Naive thymus-derived CD4-positive, alpha-beta T cell (primary cell): ENCODE measurements at regions not wholly inside any gene's neighbourhood (a gene's known extent, or its start where the extent isn't known, plus 50 kb on each side); places are given as distances from the start of the nearest gene placed in this dataset.

ENCODE experiments used
- ATAC-seq: fragments of 150-1000 bp; cut with Tn5 transposase; 2 replicates; pipeline ENCODE4 v1.10.0; 2021; ENCODE audit warnings: mild to moderate bottlenecking, moderate library complexity
- CTCF ChIA-PET: fragments of 350-600 bp; sonication (Branson Sonifier 250); formaldehyde crosslinking; loops from one replicate; lab custom pipeline; 2021; ENCODE audit warnings: antibody characterized with exemption; lab: Charles Lee
- POLR2A ChIA-PET: fragments of 350-600 bp; sonication (Branson Sonifier 250); formaldehyde crosslinking; loops from one replicate; lab custom pipeline; 2021; ENCODE audit warnings: antibody characterized with exemption, inconsistent platforms; lab: Charles Lee
- DNase-seq, 9 donors: peaks; one replicate each; pipeline versions ENCODE4 v3.0.0 to v3.0.0-alpha.2; 2020 to 2022; ENCODE audit warnings: mixed read lengths in 1 of 9
- H3K27ac ChIP-seq: one replicate; pipeline ENCODE4 v1.7.0; 2013; ENCODE audit warnings: mild to moderate bottlenecking, low read depth, low read length, moderate library complexity
- H3K27me3 ChIP-seq, 2 donors: one replicate each; pipeline ENCODE4 v1.7.0; 2013; ENCODE audit warnings: low read length in 2 of 2, mild to moderate bottlenecking in 2 of 2, moderate library complexity in 2 of 2; ENCODE audit not compliant: control insufficient read depth in 2 of 2, insufficient read depth in 2 of 2
- H3K36me3 ChIP-seq, 3 experiments: 1 replicate in 2 of 3; 2 replicates in 1 of 3; pipeline ENCODE4 v1.7.0; 2013; ENCODE audit warnings: low read length in 3 of 3, mild to moderate bottlenecking in 3 of 3, moderate library complexity in 1 of 3; ENCODE audit not compliant: insufficient read depth in 3 of 3, control insufficient read depth in 2 of 3
- H3K4me1 ChIP-seq, 2 donors: one replicate each; pipeline ENCODE4 v1.7.0; 2013; ENCODE audit warnings: low read length in 2 of 2, mild to moderate bottlenecking in 2 of 2, moderate library complexity in 1 of 2; ENCODE audit not compliant: control insufficient read depth in 2 of 2, insufficient read depth in 2 of 2
- H3K4me3 ChIP-seq: 2 replicates; pipeline ENCODE4 v1.7.0; 2013; ENCODE audit warnings: mild to moderate bottlenecking, low read length
- H3K9me3 ChIP-seq, 3 experiments: 1 replicate in 2 of 3; 2 replicates in 1 of 3; pipeline ENCODE4 v1.7.0; 2013; ENCODE audit warnings: low read length in 3 of 3; ENCODE audit not compliant: control insufficient read depth in 2 of 3
- H3K27ac Mint-ChIP-seq, 9 donors: one replicate each; pipeline ENCODE4 v1.8.0; 2020 to 2022; ENCODE audit warnings: mixed read lengths in 9 of 9, mild to moderate bottlenecking in 8 of 9, moderate library complexity in 5 of 9, inconsistent platforms in 2 of 9
- H3K27me3 Mint-ChIP-seq, 5 donors: one replicate each; pipeline ENCODE4 v1.8.0; 2021 to 2022; ENCODE audit warnings: mixed read lengths in 5 of 5, mild to moderate bottlenecking in 1 of 5
- H3K36me3 Mint-ChIP-seq, 5 donors: one replicate each; pipeline ENCODE4 v1.8.0; 2020 to 2022; ENCODE audit warnings: mixed read lengths in 5 of 5, mild to moderate bottlenecking in 3 of 5, inconsistent platforms in 1 of 5
- H3K4me1 Mint-ChIP-seq, 7 donors: one replicate each; pipeline ENCODE4 v1.8.0; 2020 to 2022; ENCODE audit warnings: mixed read lengths in 7 of 7, mild to moderate bottlenecking in 3 of 7, inconsistent platforms in 1 of 7
- H3K4me3 Mint-ChIP-seq, 10 donors: one replicate each; pipeline ENCODE4 v1.8.0; 2020 to 2022; ENCODE audit warnings: mild to moderate bottlenecking in 10 of 10, mixed read lengths in 10 of 10, moderate library complexity in 6 of 10, inconsistent platforms in 2 of 10
- H3K9me3 Mint-ChIP-seq, 11 donors: one replicate each; pipeline ENCODE4 v1.8.0; 2020 to 2022; ENCODE audit warnings: mixed read lengths in 11 of 11, mild to moderate bottlenecking in 4 of 11, inconsistent platforms in 1 of 11, moderate library complexity in 1 of 11
- intact Hi-C, 2 donors: fragments of 100-400 bp; cut with micrococcal nuclease; formaldehyde crosslinking; loops; one replicate each; pipeline ENCODE4 v1.15.1; 2023

DNA sequence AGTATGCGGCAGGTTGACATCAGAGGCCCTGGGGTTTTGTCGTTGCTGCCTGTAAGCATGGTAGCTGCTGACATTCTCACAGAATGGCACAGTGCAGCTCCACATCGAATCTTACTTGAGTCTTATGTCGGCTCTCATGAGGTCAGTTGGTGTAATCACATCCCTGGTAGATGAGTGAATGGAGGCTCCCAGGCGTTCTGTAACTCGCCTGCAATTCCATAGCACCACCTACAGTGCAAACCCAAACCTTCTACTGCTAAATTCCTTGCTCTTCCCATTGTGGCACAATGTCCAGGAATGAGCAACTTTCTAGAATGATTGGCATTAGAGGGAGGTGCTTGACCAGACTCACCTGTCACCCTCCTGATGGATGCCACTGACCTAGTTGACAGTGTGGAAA is 578.4 kb downstream of the CCDC171 start:
- no peak overlapping the region for H3K27ac ChIP-seq
- ATAC-seq (no peak), DNase-seq (no peak)
- H3K9me3 ChIP-seq: no peaks in the 10 kb centered on the region
- CTCF ChIA-PET: no interaction called here
- no peak overlapping the region for H3K4me3 ChIP-seq
- no peaks in the 10 kb centered on the region for H3K4me1 ChIP-seq
- Mint-ChIP-seq H3K9me3 (peaks cover 0 to 9% (median 0%) of the 10 kb centered on the region in 11 donors), H3K4me1 (peaks cover 0 to 5% (median 0%) of the 10 kb centered on the region in 7 donors), H3K4me3 (no peak overlapping the region), H3K27me3 (peaks cover 0 to 17% (median 0%) of the 10 kb centered on the region in 5 donors), H3K36me3 (peaks cover 0 to 7% (median 0%) of the 10 kb centered on the region in 5 donors), H3K27ac (no peak overlapping the region)
- POLR2A ChIA-PET: no interaction called here
- no peaks in the 10 kb centered on the region for H3K36me3 ChIP-seq
- intact Hi-C loops: no loop called here
- H3K27me3 ChIP-seq: no peaks in the 10 kb centered on the region

DNA sequence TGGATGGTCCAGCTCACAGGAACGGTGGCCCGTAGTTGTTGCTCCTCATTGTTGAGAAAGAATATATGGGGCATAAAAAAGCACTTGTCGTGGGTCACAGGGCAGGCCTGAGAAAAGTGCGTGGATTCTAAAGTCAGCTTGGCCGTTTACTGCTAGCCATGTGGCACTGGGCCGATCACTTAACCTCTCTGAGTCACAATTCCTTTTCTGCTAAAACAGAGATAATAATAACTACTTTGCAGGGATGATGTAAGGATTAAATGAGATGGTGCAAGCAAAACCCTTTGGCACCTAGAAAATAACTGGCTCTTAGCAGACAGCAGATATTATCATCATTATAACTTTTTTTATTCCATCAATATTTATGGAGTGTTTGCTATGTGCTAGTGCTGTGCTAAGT is 579.7 kb downstream of the CCDC171 start:
- Mint-ChIP-seq H3K36me3 (peaks cover 0 to 7% (median 0%) of the 10 kb centered on the region in 5 donors), H3K4me1 (peaks cover 0 to 5% (median 0%) of the 10 kb centered on the region in 7 donors), H3K27ac (no peak overlapping the region), H3K27me3 (peaks cover 0 to 17% (median 0%) of the 10 kb centered on the region in 5 donors), H3K4me3 (no peak overlapping the region), H3K9me3 (peaks cover 0 to 9% (median 0%) of the 10 kb centered on the region in 11 donors)
- ATAC-seq (no peak), DNase-seq (no peak)
- intact Hi-C loops: no loop called here
- ChIA-PET POLR2A (no interaction called here), CTCF (interaction anchor here (0.6 kb wide), 1 partner anchor 330 kb away, joined by 3 read pairs; no protein-coding TSS in a partner anchor)
- H3K27me3 ChIP-seq: no peaks in the 10 kb centered on the region
- H3K36me3 ChIP-seq: no peaks in the 10 kb centered on the region
- H3K27ac ChIP-seq: no peak overlapping the region
- no peaks in the 10 kb centered on the region for H3K9me3 ChIP-seq
- H3K4me1 ChIP-seq: no peaks in the 10 kb centered on the region
- no peak overlapping the region for H3K4me3 ChIP-seq

DNA sequence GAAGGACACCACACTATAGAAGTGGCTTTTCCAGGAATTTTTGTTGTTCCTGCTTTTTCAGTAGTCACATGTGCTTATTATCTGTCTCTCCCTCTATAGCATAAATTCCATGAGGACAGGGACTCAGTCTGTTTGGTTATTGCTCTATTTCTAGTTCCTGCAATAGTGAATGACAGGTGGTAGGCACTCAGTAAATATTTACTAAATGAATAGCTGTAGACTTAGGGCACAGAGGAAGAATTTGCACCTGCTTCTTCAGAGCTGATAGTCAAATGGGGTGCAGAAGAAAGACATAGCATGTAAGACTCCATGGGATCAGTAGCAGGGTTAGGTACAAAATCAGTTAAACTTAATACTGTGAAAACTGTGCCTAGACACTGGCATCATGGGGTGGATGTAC is 580.2 kb downstream of the CCDC171 start:
- H3K27ac ChIP-seq: no peak overlapping the region
- POLR2A ChIA-PET: interaction anchor here (0.6 kb wide), 1 partner anchor 898 kb away, joined by 4 read pairs; no protein-coding TSS in a partner anchor
- H3K4me1 ChIP-seq: no peaks in the 10 kb centered on the region
- Mint-ChIP-seq H3K27ac (no peak overlapping the region), H3K36me3 (peaks cover 0 to 7% (median 0%) of the 10 kb centered on the region in 5 donors), H3K4me1 (peaks cover 0 to 5% (median 0%) of the 10 kb centered on the region in 7 donors), H3K27me3 (peaks cover 0 to 17% (median under 1%) of the 10 kb centered on the region in 5 donors), H3K4me3 (no peak overlapping the region), H3K9me3 (peaks cover 0 to 9% (median 0%) of the 10 kb centered on the region in 11 donors)
- no peak for DNase-seq
- CTCF ChIA-PET: no interaction called here
- H3K36me3 ChIP-seq: no peaks in the 10 kb centered on the region
- ATAC-seq: no peak
- H3K4me3 ChIP-seq: no peak overlapping the region
- no peaks in the 10 kb centered on the region for H3K9me3 ChIP-seq
- intact Hi-C loops: loop anchor here in 1 of 2 donors (1.0 kb wide), 1 partner anchor 296 kb away; no protein-coding TSS in a partner anchor
- no peaks in the 10 kb centered on the region for H3K27me3 ChIP-seq

DNA sequence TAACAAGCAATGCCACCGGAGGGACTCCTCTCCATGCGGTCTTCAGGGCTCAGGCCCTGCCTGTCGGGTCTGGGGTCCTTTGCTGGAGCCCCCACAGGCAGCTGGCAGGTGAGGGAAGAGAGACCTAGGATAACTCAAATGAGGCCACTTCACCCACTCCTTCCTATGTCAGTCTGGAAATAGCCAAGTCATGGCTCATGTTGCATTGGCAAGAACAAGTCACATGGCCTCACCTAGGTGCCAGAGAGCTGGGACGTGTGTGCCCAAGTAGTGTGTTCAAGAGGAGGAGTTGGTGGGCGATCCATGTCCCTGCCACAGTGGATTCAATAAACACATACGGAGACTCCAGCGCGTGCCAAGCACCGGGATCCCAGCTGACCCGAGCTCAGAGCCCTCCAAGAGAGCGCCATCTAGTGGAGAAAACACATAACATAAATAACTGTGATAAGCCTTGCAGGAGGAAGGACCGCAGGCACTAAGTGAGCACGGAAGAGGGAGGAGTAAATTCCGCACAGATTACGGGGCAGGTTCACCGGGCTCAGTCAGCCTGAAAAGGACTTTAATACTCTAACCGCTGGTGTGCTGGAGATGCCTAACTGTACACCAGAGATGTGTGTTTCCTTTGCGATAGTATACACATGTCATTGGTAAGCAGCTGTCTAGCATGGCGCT is 580.8 kb downstream of the CCDC171 start:
- POLR2A ChIA-PET: interaction anchor here (0.6 kb wide), 1 partner anchor 898 kb away, joined by 4 read pairs; no protein-coding TSS in a partner anchor
- peak in 1 of 9 donors; percentile 21 for DNase-seq
- CTCF ChIA-PET: no interaction called here

DNA sequence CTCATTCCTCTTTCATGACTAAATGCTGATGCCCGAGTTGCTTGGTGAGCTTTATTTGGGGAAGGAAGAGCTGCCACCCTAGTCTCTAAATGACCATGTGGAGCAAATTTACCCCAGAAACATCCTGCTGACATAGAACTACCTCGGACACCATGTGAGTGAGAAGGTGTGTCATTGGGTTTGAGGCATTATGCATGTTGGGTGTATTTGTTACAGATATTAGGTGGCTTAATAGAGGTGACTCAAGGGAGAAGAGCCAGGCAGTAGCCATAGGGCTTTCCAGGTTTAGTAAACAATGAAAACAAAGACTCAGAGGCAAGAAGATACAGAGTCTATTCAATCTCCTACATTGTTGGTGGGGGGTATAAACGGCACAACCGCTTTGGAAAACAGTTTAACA is 581.5 kb downstream of the CCDC171 start:
- no peak overlapping the region for H3K27ac Mint-ChIP-seq
- ATAC-seq: no peak
- peaks cover 0 to 4% (median 0%) of the 10 kb centered on the region in 5 donors for H3K36me3 Mint-ChIP-seq
- ChIA-PET CTCF (no interaction called here), POLR2A (no interaction called here)
- Histone ChIP-seq H3K9me3 (no peaks in the 10 kb centered on the region), H3K4me1 (no peaks in the 10 kb centered on the region), H3K36me3 (no peaks in the 10 kb centered on the region), H3K27ac (no peak overlapping the region), H3K4me3 (no peak overlapping the region), H3K27me3 (no peaks in the 10 kb centered on the region)
- peaks cover 0 to 4% (median 0%) of the 10 kb centered on the region in 7 donors for H3K4me1 Mint-ChIP-seq
- intact Hi-C loops: loop anchor here in 1 of 2 donors (1.0 kb wide), 1 partner anchor 261 kb away; no protein-coding TSS in a partner anchor
- no peak for DNase-seq
- no peak overlapping the region for H3K4me3 Mint-ChIP-seq
- peaks cover 0 to 6% (median 0%) of the 10 kb centered on the region in 11 donors for H3K9me3 Mint-ChIP-seq
- H3K27me3 Mint-ChIP-seq: peaks cover 0 to 17% (median 4%) of the 10 kb centered on the region in 5 donors

More for the DNA sequence above, 580.8 kb downstream of the CCDC171 start:
- ATAC-seq: peak; percentile 73
- peaks cover 0 to 7% (median 0%) of the 10 kb centered on the region in 5 donors for H3K36me3 Mint-ChIP-seq
- H3K27ac Mint-ChIP-seq: no peak overlapping the region
- H3K9me3 Mint-ChIP-seq: peaks cover 0 to 6% (median 0%) of the 10 kb centered on the region in 11 donors
- intact Hi-C loops: loop anchor here in 1 of 2 donors (1.0 kb wide), 2 partner anchors 260 to 296 kb away; no protein-coding TSS in a partner anchor
- H3K27me3 Mint-ChIP-seq: peaks cover 0 to 17% (median 4%) of the 10 kb centered on the region in 5 donors
- H3K4me3 Mint-ChIP-seq: no peak overlapping the region
- H3K4me1 Mint-ChIP-seq: peaks cover 0 to 4% (median 0%) of the 10 kb centered on the region in 7 donors
- no peaks in the 10 kb centered on the region for H3K27me3 ChIP-seq
- no peaks in the 10 kb centered on the region for H3K4me1 ChIP-seq
- no peaks in the 10 kb centered on the region for H3K36me3 ChIP-seq
- no peak overlapping the region for H3K4me3 ChIP-seq
- H3K9me3 ChIP-seq: no peaks in the 10 kb centered on the region
- no peak overlapping the region for H3K27ac ChIP-seq

DNA sequence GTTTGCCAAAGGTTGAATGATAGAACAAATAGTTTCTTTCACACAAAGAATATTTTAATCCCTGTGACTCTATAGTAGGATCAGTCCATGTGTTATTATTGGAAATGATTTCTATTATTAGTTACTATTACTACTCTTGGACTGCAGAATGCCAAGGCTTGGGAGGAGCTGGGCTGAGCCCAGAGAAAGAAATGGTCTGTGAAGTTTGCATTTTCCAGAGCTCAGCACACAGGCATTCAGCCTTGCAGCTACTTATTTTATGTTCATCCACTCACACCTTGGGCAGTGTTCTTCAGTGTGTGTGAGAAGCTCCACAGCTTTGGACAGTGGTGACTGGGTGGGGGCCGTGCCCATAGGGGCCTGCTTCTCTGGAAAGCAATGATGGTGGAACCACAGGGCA is 583.1 kb downstream of the CCDC171 start:
- Histone ChIP-seq H3K27me3 (no peaks in the 10 kb centered on the region), H3K9me3 (no peaks in the 10 kb centered on the region), H3K4me3 (no peak overlapping the region), H3K27ac (no peak overlapping the region), H3K36me3 (no peaks in the 10 kb centered on the region), H3K4me1 (no peaks in the 10 kb centered on the region)
- no peak for DNase-seq
- no peak overlapping the region for H3K4me3 Mint-ChIP-seq
- ATAC-seq: no peak
- peaks cover 0 to 5% (median 0%) of the 10 kb centered on the region in 11 donors for H3K9me3 Mint-ChIP-seq
- no peaks in the 10 kb centered on the region for H3K36me3 Mint-ChIP-seq
- H3K27ac Mint-ChIP-seq: no peak overlapping the region
- peaks cover 0 to 10% (median 4%) of the 10 kb centered on the region in 5 donors for H3K27me3 Mint-ChIP-seq
- POLR2A ChIA-PET: no interaction called here
- CTCF ChIA-PET: no interaction called here
- intact Hi-C loops: no loop called here
- peaks cover 0 to 4% (median 0%) of the 10 kb centered on the region in 7 donors for H3K4me1 Mint-ChIP-seq
